CD14-positive monocyte (primary cell): ENCODE measurements at regions not wholly inside any gene's neighbourhood (a gene's known extent, or its start where the extent isn't known, plus 50 kb on each side); places are given as distances from the start of the nearest gene placed in this dataset.

Source experiments
- DNase-seq, 3 donors: peaks; one replicate each; pipeline ENCODE4 v3.0.0-alpha.2; 2011 to 2022
- H2AFZ ChIP-seq: 2 replicates; pipeline ENCODE4 v1.6.0; 2012; ENCODE audit warnings: mild to moderate bottlenecking, low read depth, low read length, inconsistent platforms; ENCODE audit not compliant: insufficient read depth, poor library complexity, severe bottlenecking
- H3K27ac ChIP-seq, 2 donors: 1 replicate in 1 of 2; 2 replicates in 1 of 2; pipeline ENCODE4 v1.5.1; 2012 to 2013; ENCODE audit warnings: low read length in 2 of 2, control low read depth in 1 of 2, inconsistent platforms in 1 of 2, low read depth in 1 of 2, mild to moderate bottlenecking in 1 of 2
- H3K27me3 ChIP-seq, 2 donors: one replicate each; pipeline versions ENCODE4 v1.6.0 to v1.6.1; 2011 to 2013; ENCODE audit warnings: low read length in 2 of 2; ENCODE audit not compliant: control insufficient read depth in 2 of 2, insufficient read depth in 2 of 2
- H3K36me3 ChIP-seq, 2 donors: replicated peaks in 1 of 2; 1 replicate in 1 of 2; 2 replicates in 1 of 2; pipeline versions ENCODE4 v1.5.1 to v1.6.1; 2012 to 2013; ENCODE audit warnings: low read length in 2 of 2, control low read depth in 1 of 2, inconsistent platforms in 1 of 2, mild to moderate bottlenecking in 1 of 2; ENCODE audit not compliant: insufficient read depth in 2 of 2, control insufficient read depth in 1 of 2
- H3K4me1 ChIP-seq, 2 donors: 1 replicate in 1 of 2; 2 replicates in 1 of 2; pipeline versions ENCODE4 v1.5.1 to v1.6.1; 2012 to 2013; ENCODE audit warnings: low read length in 2 of 2, control low read depth in 1 of 2, inconsistent platforms in 1 of 2, mild to moderate bottlenecking in 1 of 2, moderate library complexity in 1 of 2; ENCODE audit not compliant: insufficient read depth in 2 of 2, control insufficient read depth in 1 of 2
- H3K4me2 ChIP-seq: replicated peaks from 2 replicates; pipeline ENCODE3; 2012; ENCODE audit warnings: low read length, moderate library complexity, mild to moderate bottlenecking; ENCODE audit not compliant: poor library complexity, severe bottlenecking; ENCODE audit errors: extremely low read depth
- H3K4me3 ChIP-seq, 3 experiments: fragments of 200-600 bp in 1 of 3; sonication (generic) in 1 of 3; replicated peaks in 1 of 3; 1 replicate in 2 of 3; 2 replicates in 1 of 3; pipeline ENCODE4 v1.5.1; 2011 to 2013; ENCODE audit warnings: low read length in 3 of 3, mild to moderate bottlenecking in 3 of 3, control low read depth in 2 of 3, low read depth in 2 of 3, inconsistent platforms in 1 of 3, moderate library complexity in 1 of 3
- H3K79me2 ChIP-seq: 2 replicates; pipeline ENCODE4 v1.6.0; 2012; ENCODE audit warnings: mild to moderate bottlenecking, control low read depth, inconsistent platforms, low read length, moderate library complexity; ENCODE audit not compliant: insufficient read depth
- H3K9ac ChIP-seq: 2 replicates; pipeline ENCODE4 v1.6.0; 2017; ENCODE audit warnings: low read length, mild to moderate bottlenecking; ENCODE audit not compliant: insufficient read depth, poor library complexity, severe bottlenecking
- H3K9me3 ChIP-seq, 2 donors: replicated peaks in 1 of 2; 1 replicate in 1 of 2; 2 replicates in 1 of 2; pipeline versions ENCODE4 v1.5.1 to v1.6.1; 2012 to 2013; ENCODE audit warnings: low read length in 2 of 2, control low read depth in 1 of 2; ENCODE audit not compliant: control insufficient read depth in 1 of 2, insufficient read depth in 1 of 2
- H4K20me1 ChIP-seq: 2 replicates; pipeline ENCODE4 v1.6.0; 2012; ENCODE audit warnings: mild to moderate bottlenecking, low read length, control low read depth, moderate library complexity; ENCODE audit not compliant: insufficient read depth
- H3K27ac Mint-ChIP-seq, 7 donors: one replicate each; pipeline ENCODE4 v1.8.0; 2020; ENCODE audit warnings: mild to moderate bottlenecking in 7 of 7, mixed read lengths in 7 of 7, moderate library complexity in 6 of 7, inconsistent platforms in 2 of 7
- H3K27me3 Mint-ChIP-seq, 3 donors: one replicate each; pipeline ENCODE4 v1.8.0; 2021 to 2022; ENCODE audit warnings: low read depth in 3 of 3, mild to moderate bottlenecking in 3 of 3, mixed read lengths in 3 of 3, moderate library complexity in 3 of 3, inconsistent platforms in 1 of 3
- H3K36me3 Mint-ChIP-seq, 2 donors: one replicate each; pipeline ENCODE4 v1.8.0; 2020; ENCODE audit warnings: mixed read lengths in 2 of 2, inconsistent platforms in 1 of 2, mild to moderate bottlenecking in 1 of 2
- H3K4me1 Mint-ChIP-seq: one replicate; pipeline ENCODE4 v1.8.0; 2020; ENCODE audit warnings: mild to moderate bottlenecking, mixed read lengths
- H3K4me3 Mint-ChIP-seq, 2 donors: one replicate each; pipeline ENCODE4 v1.8.0; 2020; ENCODE audit warnings: mild to moderate bottlenecking in 2 of 2, mixed read lengths in 2 of 2, moderate library complexity in 1 of 2
- H3K9me3 Mint-ChIP-seq, 7 donors: one replicate each; pipeline ENCODE4 v1.8.0; 2020 to 2022; ENCODE audit warnings: mixed read lengths in 7 of 7, mild to moderate bottlenecking in 6 of 7, moderate library complexity in 6 of 7, inconsistent platforms in 2 of 7
- WGBS: methylation state at CpG from one replicate; pipeline ENCODE4 v1.1.5; 2013; ENCODE audit warnings: missing lambda C conversion rate; ENCODE audit not compliant: insufficient coverage; 5-methylcytosine and 5-hydroxymethylcytosine counted together
- intact Hi-C, 2 donors: fragments of 100-400 bp; cut with micrococcal nuclease; formaldehyde crosslinking; loops; one replicate each; pipeline versions ENCODE4 v1.15.0 to v1.15.1; 2023
- TF ChIP-seq, protein P1 (sequence below): fragments of 200-600 bp; IDR thresholded peaks from one replicate; pipeline ENCODE4 v1.8.0; 2022; ENCODE audit warnings: antibody characterized with exemption, mild to moderate bottlenecking

DNA sequence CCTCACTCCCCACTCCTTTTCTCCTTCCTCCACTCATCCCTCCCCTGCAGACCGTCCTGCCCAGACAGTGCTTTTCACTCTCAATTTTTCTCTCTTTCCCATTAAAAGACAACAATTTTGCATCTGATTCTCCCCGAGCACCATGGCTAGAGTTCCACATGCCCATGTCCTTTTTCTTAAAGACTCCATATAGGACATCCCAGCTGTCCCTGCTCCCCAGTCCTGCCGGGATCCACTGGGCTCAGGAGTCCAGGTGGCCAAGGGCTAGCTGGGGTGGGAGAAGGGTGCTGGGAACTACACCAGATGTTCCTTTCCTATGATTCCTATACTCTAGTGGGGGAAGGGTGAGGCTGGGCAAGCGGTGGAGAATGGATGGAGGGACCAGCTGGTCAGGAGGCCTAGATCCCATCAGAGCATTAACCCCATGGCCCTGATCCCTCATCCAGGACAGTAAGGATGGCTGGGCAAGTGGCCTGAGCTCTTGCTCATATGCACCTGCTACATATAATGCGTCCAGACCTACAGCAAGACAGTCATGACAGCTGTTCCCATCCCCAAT, 52.8 kb upstream of the RMDN2 start:
- Histone ChIP-seq H3K9ac (no peak overlapping the region), H3K27ac (no peak overlapping the region), H2AFZ (no peak overlapping the region), H4K20me1 (no peaks in the 10 kb centered on the region), H3K27me3 (no peaks in the 10 kb centered on the region), H3K79me2 (no peaks in the 10 kb centered on the region), H3K9me3 (no peaks in the 10 kb centered on the region), H3K4me3 (no peak overlapping the region), H3K4me1 (peaks cover 11 to 22% of the 10 kb centered on the region in 2 donors), H3K36me3 (no peaks in the 10 kb centered on the region), H3K4me2 (peak overlapping the region; percentile 4)
- Mint-ChIP-seq H3K9me3 (no peaks in the 10 kb centered on the region), H3K27ac (peak overlapping the region; percentile 20 to 88 (median 70)), H3K36me3 (peaks cover 0 to 2% of the 10 kb centered on the region in 2 donors), H3K4me1 (peaks cover 38% of the 10 kb centered on the region), H3K4me3 (peak overlapping the region in 1 of 2 donors; percentile 67), H3K27me3 (peaks cover 2 to 11% (median 4%) of the 10 kb centered on the region in 3 donors)
- WGBS: 67% methylated on average over 1 of the region's 5 CpGs
- intact Hi-C loops: no loop called here
- TF ChIP-seq, protein P1, sequence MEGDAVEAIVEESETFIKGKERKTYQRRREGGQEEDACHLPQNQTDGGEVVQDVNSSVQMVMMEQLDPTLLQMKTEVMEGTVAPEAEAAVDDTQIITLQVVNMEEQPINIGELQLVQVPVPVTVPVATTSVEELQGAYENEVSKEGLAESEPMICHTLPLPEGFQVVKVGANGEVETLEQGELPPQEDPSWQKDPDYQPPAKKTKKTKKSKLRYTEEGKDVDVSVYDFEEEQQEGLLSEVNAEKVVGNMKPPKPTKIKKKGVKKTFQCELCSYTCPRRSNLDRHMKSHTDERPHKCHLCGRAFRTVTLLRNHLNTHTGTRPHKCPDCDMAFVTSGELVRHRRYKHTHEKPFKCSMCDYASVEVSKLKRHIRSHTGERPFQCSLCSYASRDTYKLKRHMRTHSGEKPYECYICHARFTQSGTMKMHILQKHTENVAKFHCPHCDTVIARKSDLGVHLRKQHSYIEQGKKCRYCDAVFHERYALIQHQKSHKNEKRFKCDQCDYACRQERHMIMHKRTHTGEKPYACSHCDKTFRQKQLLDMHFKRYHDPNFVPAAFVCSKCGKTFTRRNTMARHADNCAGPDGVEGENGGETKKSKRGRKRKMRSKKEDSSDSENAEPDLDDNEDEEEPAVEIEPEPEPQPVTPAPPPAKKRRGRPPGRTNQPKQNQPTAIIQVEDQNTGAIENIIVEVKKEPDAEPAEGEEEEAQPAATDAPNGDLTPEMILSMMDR: no peak
- no peak for DNase-seq

DNA sequence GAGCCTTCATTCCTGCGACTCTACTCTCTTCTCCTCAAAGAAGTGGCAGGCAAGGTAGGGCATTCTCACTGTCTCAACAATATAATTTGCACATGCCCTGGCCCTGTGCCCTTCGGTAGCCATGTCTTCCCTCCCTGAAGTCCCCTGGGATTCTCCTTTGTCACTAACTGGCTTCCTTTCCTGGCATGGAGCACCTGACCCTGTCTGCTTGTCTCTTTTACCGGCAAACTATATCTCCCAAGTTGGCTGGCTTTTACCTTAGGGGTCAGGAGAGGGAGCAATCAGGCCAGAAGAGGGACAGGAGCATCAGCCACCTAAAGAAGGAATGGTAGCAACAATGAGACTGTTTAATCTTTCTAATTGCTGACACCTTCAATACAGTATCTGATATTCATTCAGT, 51.9 kb upstream of the RMDN2 start:
- Histone ChIP-seq H3K4me3 (no peak overlapping the region), H3K9me3 (no peaks in the 10 kb centered on the region), H3K27me3 (no peaks in the 10 kb centered on the region), H3K4me2 (no peak overlapping the region), H4K20me1 (no peaks in the 10 kb centered on the region), H3K27ac (no peak overlapping the region), H3K36me3 (no peaks in the 10 kb centered on the region), H3K4me1 (peaks cover 11 to 22% of the 10 kb centered on the region in 2 donors), H3K9ac (no peak overlapping the region), H2AFZ (no peak overlapping the region), H3K79me2 (no peaks in the 10 kb centered on the region)
- TF ChIP-seq, protein P1: no peak
- intact Hi-C loops: no loop called here
- H3K4me3 Mint-ChIP-seq: no peak overlapping the region
- no peak for DNase-seq
- peaks cover 2 to 11% (median 4%) of the 10 kb centered on the region in 3 donors for H3K27me3 Mint-ChIP-seq
- H3K4me1 Mint-ChIP-seq: peaks cover 39% of the 10 kb centered on the region
- 100% methylated on average over 3 of the region's 3 CpGs for WGBS
- H3K27ac Mint-ChIP-seq: no peak overlapping the region
- no peaks in the 10 kb centered on the region for H3K9me3 Mint-ChIP-seq
- H3K36me3 Mint-ChIP-seq: peaks cover 0 to 2% of the 10 kb centered on the region in 2 donors
